DND-41 (cell line): ENCODE measurements at regions not wholly inside any gene's neighbourhood (a gene's known extent, or its start where the extent isn't known, plus 50 kb on each side); places are given as distances from the start of the nearest gene placed in this dataset.

ENCODE experiments used
- EZH2 ChIP-seq: IDR thresholded peaks from 3 replicates; pipeline ENCODE4 v1.6.1; 2012; ENCODE audit warnings: borderline replicate concordance, low read depth, mild to moderate bottlenecking, moderate library complexity, low read length, inconsistent platforms; ENCODE audit not compliant: severe bottlenecking
- TF ChIP-seq, protein P1 (sequence below): IDR thresholded peaks from 2 replicates; pipeline ENCODE4 v1.5.1; 2012; ENCODE audit warnings: borderline replicate concordance, low read length, moderate library complexity, mild to moderate bottlenecking; ENCODE audit not compliant: poor library complexity, severe bottlenecking; ENCODE audit errors: extremely low read depth

- TF ChIP-seq EZH2, result no peak
- TF ChIP-seq, protein P1, sequence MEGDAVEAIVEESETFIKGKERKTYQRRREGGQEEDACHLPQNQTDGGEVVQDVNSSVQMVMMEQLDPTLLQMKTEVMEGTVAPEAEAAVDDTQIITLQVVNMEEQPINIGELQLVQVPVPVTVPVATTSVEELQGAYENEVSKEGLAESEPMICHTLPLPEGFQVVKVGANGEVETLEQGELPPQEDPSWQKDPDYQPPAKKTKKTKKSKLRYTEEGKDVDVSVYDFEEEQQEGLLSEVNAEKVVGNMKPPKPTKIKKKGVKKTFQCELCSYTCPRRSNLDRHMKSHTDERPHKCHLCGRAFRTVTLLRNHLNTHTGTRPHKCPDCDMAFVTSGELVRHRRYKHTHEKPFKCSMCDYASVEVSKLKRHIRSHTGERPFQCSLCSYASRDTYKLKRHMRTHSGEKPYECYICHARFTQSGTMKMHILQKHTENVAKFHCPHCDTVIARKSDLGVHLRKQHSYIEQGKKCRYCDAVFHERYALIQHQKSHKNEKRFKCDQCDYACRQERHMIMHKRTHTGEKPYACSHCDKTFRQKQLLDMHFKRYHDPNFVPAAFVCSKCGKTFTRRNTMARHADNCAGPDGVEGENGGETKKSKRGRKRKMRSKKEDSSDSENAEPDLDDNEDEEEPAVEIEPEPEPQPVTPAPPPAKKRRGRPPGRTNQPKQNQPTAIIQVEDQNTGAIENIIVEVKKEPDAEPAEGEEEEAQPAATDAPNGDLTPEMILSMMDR, result no peak
These were observed 277.8 kb upstream of the CDH5 start for GRCh38 chr16:66088681-66089080.
